ENCODE measurements at regions not wholly inside any gene's neighbourhood (a gene's known extent, or its start where the extent isn't known, plus 50 kb on each side); places are given as distances from the start of the nearest gene placed in this dataset.

- TF ChIP-seq EZH2 (IDR thresholded peaks at IDR 0.05; ENCODE audit: borderline replicate concordance, low read depth, low read length, severe bottlenecking), result no peak
- no peak for TF ChIP-seq CTCF (IDR thresholded peaks at IDR 0.05; ENCODE audit: borderline replicate concordance, extremely low read depth, low read length, poor library complexity, severe bottlenecking)
- Histone ChIP-seq H3K9me3 (ENCODE audit: insufficient read depth, low read length, severe bottlenecking) (no peaks in the 10 kb centered on the region), H3K36me3 (ENCODE audit: insufficient read depth, low read length) (no peaks in the 10 kb centered on the region), H3K79me2 (ENCODE audit: insufficient read depth, low read length) (no peaks in the 10 kb centered on the region), H3K9ac (ENCODE audit: low read depth, low read length) (no peak overlapping the region), H3K27me3 (ENCODE audit: insufficient read depth, low read length, poor library complexity) (no peaks in the 10 kb centered on the region), H3K4me2 (ENCODE audit: insufficient read depth, low read length) (no peak overlapping the region), H3K4me3 (ENCODE audit: low read depth in 1 of 2, low read length in 2 of 2) (no peak overlapping the region), H3K27ac (ENCODE audit: low read length) (no peak overlapping the region), H2AFZ (ENCODE audit: low read depth, low read length) (no peak overlapping the region), H3K4me1 (ENCODE audit: insufficient read depth, low read length) (no peaks in the 10 kb centered on the region), H4K20me1 (ENCODE audit: insufficient read depth, low read length) (no peaks in the 10 kb centered on the region)
- no peak for DNase-seq
- no peak for ATAC-seq (ENCODE audit: insufficient read depth, low read depth)
Observed at GRCh38 chr6:170186941-170187668, 103.8 kb downstream of the DLL1 start.

- H3K4me1 ChIP-seq (ENCODE audit: insufficient read depth, low read length), result no peaks in the 10 kb centered on the region
- H2AFZ ChIP-seq (ENCODE audit: low read depth, low read length), result no peak overlapping the region
- H4K20me1 ChIP-seq (ENCODE audit: insufficient read depth, low read length), result no peaks in the 10 kb centered on the region
- H3K27me3 ChIP-seq (ENCODE audit: insufficient read depth, low read length, poor library complexity), result no peaks in the 10 kb centered on the region
- ATAC-seq (ENCODE audit: insufficient read depth, low read depth) (no peak), DNase-seq (no peak)
- H3K9ac ChIP-seq (ENCODE audit: low read depth, low read length), result no peak overlapping the region
- H3K9me3 ChIP-seq (ENCODE audit: insufficient read depth, low read length, severe bottlenecking), result no peaks in the 10 kb centered on the region
- no peaks in the 10 kb centered on the region for H3K79me2 ChIP-seq (ENCODE audit: insufficient read depth, low read length)
- H3K36me3 ChIP-seq (ENCODE audit: insufficient read depth, low read length), result no peaks in the 10 kb centered on the region
- no peak overlapping the region for H3K4me3 ChIP-seq (ENCODE audit: low read depth in 1 of 2, low read length in 2 of 2)
- no peak overlapping the region for H3K27ac ChIP-seq (ENCODE audit: low read length)
- no peak for TF ChIP-seq EZH2 (IDR thresholded peaks at IDR 0.05; ENCODE audit: borderline replicate concordance, low read depth, low read length, severe bottlenecking)
- TF ChIP-seq CTCF (IDR thresholded peaks at IDR 0.05; ENCODE audit: borderline replicate concordance, extremely low read depth, low read length, poor library complexity, severe bottlenecking), result no peak
- H3K4me2 ChIP-seq (ENCODE audit: insufficient read depth, low read length), result no peak overlapping the region
Observed at GRCh38 chr6:170186006-170186935, 104.6 kb downstream of the DLL1 start.

GRCh38 chr6:170185175-170185978 lies 105.5 kb downstream of the DLL1 start:
- Histone ChIP-seq H3K27me3 (ENCODE audit: insufficient read depth, low read length, poor library complexity) (no peaks in the 10 kb centered on the region), H3K4me2 (ENCODE audit: insufficient read depth, low read length) (no peak overlapping the region), H3K9me3 (ENCODE audit: insufficient read depth, low read length, severe bottlenecking) (no peaks in the 10 kb centered on the region), H3K79me2 (ENCODE audit: insufficient read depth, low read length) (no peaks in the 10 kb centered on the region), H3K4me3 (ENCODE audit: low read depth in 1 of 2, low read length in 2 of 2) (no peak overlapping the region), H3K36me3 (ENCODE audit: insufficient read depth, low read length) (no peaks in the 10 kb centered on the region), H2AFZ (ENCODE audit: low read depth, low read length) (no peak overlapping the region), H3K4me1 (ENCODE audit: insufficient read depth, low read length) (no peaks in the 10 kb centered on the region), H4K20me1 (ENCODE audit: insufficient read depth, low read length) (no peaks in the 10 kb centered on the region), H3K27ac (ENCODE audit: low read length) (no peak overlapping the region), H3K9ac (ENCODE audit: low read depth, low read length) (no peak overlapping the region)
- DNase-seq (no peak), ATAC-seq (ENCODE audit: insufficient read depth, low read depth) (no peak)
- no peak for TF ChIP-seq EZH2 (IDR thresholded peaks at IDR 0.05; ENCODE audit: borderline replicate concordance, low read depth, low read length, severe bottlenecking)
- no peak for TF ChIP-seq CTCF (IDR thresholded peaks at IDR 0.05; ENCODE audit: borderline replicate concordance, extremely low read depth, low read length, poor library complexity, severe bottlenecking)

Data from DND-41 (cell line).